LNCaP clone FGC (cell line): ENCODE measurements at regions not wholly inside any gene's neighbourhood (a gene's known extent, or its start where the extent isn't known, plus 50 kb on each side); places are given as distances from the start of the nearest gene placed in this dataset.

Source experiments
- DNase-seq: peaks from one replicate; pipeline ENCODE4 v3.0.0-alpha.2; 2011; ENCODE audit warnings: low read depth
- H3K4me3 ChIP-seq: 2 replicates; pipeline ENCODE4 v1.5.1; 2011; ENCODE audit warnings: mild to moderate bottlenecking, low read depth, low read length, control low read depth
- TF ChIP-seq, protein P1 (sequence below): IDR thresholded peaks from 2 replicates; pipeline ENCODE4 v1.5.1; 2012; ENCODE audit warnings: mild to moderate bottlenecking; ENCODE audit not compliant: control insufficient read depth, insufficient read depth; ENCODE audit errors: extremely low read depth

DNA sequence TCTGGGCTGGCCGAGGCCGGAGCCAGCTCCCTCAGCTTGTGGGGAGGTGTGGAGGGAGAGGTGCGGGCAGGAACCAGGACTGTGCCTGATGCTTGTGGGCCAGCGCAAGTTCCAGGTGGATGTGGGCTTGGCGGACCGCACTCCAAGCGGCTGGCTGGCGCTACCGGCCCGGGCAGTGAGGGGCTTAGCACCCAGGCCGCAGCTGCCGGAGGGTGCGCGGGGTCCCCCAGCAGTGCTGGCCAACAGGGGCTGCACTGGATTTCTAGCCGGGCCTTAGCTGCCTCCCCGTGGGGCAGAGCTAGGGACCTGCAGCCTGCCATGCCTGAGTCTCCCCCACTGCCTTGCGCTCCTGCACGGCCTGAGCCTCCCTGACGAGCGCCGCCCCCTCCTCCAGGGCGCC lies 242.8 kb downstream of the CCSER2 start:
- H3K4me3 ChIP-seq, result no peak overlapping the region
- TF ChIP-seq, protein P1, sequence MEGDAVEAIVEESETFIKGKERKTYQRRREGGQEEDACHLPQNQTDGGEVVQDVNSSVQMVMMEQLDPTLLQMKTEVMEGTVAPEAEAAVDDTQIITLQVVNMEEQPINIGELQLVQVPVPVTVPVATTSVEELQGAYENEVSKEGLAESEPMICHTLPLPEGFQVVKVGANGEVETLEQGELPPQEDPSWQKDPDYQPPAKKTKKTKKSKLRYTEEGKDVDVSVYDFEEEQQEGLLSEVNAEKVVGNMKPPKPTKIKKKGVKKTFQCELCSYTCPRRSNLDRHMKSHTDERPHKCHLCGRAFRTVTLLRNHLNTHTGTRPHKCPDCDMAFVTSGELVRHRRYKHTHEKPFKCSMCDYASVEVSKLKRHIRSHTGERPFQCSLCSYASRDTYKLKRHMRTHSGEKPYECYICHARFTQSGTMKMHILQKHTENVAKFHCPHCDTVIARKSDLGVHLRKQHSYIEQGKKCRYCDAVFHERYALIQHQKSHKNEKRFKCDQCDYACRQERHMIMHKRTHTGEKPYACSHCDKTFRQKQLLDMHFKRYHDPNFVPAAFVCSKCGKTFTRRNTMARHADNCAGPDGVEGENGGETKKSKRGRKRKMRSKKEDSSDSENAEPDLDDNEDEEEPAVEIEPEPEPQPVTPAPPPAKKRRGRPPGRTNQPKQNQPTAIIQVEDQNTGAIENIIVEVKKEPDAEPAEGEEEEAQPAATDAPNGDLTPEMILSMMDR, result no peak
- no peak for DNase-seq

DNA sequence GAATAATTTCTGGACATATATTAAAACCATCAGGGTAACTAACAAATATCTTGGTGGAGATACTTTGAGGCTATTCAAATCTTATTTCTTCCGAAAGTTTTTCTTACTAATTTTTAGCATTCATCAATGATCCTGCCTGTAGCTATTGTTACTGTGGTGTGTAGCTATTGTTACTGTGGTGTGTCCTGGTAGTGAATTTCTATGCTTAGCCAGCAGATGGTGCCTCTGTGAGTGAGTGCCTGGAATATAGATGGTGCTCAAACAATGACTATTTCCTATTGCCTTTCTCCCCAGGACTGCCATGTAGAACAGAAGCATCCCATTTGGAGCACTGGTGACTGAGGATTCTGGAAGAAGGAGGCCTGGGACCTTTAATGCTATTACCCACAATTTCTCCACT lies 245.7 kb downstream of the CCSER2 start:
- TF ChIP-seq, protein P1, result 0 out of 2 replicates have a peak, but pooled peaks have one; percentile 11
- H3K4me3 ChIP-seq, result no peak overlapping the region
- DNase-seq, result no peak

DNA sequence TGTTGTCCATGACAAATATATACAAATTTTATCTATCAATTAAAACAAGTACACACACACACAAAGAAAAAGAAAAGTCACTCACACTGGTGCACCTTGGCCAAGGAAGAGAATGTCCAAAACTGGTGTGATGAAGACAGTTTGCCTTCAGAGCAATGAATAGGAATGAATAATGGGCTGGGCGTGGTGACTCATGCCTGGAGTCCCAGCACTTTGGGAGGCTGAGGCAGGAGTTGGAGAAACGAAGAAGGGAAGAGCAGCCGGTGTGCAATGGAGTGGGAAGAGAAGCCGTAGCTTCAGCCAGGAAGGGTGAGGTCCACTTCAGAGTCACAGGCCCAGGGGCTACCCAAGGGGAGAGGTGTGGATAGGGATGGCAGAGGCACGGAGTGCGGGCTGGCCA lies 253.6 kb downstream of the CCSER2 start:
- no peak for DNase-seq
- TF ChIP-seq, protein P1, result no peak
- no peak overlapping the region for H3K4me3 ChIP-seq

DNA sequence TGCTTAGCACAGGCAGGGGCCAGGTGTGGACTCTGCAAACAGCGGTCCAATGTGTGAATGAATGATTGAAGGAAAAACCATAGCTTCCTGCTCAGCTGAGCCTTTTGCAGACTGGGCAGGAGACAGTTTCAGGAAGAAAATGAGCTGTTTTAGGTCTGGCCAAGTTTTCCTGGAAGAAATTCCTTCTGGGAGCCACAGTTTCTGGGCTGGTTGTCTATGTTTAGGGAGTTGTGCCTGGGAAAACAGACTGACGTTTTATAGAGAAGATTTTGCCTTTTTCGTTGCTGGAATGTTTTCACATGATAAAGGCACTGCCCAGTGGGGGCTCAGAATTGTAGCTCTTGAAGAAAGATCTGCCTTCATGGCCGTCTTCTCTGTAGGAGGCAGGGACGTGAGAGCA lies 255.1 kb downstream of the CCSER2 start:
- no peak for DNase-seq
- H3K4me3 ChIP-seq, result no peak overlapping the region
- TF ChIP-seq, protein P1, result no peak

DNA sequence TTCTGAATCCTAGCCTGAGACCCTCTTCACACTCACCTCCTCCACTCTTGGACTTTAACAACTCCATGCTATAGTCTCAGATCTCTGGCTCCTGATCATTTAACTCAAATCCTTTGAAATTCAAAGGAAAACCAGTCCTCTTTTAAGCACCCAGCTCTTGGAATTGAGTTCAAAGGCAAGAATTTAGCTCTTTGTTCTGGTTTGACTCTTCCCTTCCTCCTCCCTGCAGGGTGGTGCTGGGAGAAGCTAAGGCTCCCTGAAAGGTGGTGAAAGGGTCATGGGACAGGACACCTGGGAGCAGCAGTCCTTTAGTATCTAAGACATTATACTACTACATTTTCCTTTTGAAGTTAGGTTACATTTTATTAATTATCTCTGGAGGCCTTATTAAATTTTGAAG lies 259.4 kb downstream of the CCSER2 start:
- no peak overlapping the region for H3K4me3 ChIP-seq
- no peak for DNase-seq
- TF ChIP-seq, protein P1, result no peak

DNA sequence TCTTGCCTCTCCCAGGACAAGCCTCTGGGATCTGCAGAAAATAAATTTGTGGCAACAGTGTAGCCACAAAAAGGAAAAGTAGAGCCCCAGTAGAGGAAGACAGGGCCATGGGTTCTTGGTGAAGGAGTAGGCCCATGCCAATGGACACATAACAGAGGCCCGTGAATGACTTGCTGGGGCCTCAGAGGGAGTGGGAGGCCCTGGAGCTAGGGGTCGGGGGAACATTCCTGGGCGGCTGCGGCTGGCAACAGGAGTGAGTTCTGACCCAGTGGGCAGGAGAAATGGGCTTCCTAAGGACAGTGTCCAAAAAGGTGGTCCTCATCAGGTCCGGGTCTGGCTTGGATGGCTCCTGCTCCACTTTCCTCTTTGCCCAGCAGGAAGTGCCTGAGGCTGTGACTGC lies 260.0 kb downstream of the CCSER2 start:
- H3K4me3 ChIP-seq, result no peak overlapping the region
- no peak for DNase-seq
- TF ChIP-seq, protein P1, result no peak

DNA sequence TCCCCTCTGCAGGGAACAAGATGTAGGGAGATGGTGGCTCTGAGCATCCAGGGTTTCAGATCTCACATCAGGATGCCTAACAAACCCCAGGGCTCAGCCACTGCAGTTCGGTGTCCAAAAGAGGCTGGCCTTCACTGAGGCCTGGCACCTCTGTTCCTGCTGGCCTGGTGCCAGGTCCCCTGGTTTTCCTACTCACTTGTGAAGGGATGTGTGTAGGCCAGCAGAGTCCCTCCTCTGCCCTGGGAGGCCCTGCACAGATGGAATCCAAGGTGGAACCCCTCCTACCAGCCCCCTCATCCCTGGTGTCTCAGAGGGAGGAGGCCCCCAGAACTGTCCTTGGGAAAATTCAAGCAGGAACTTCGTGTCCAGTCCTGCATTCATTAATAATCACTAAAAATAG lies 260.6 kb downstream of the CCSER2 start:
- TF ChIP-seq, protein P1, result no peak
- H3K4me3 ChIP-seq, result no peak overlapping the region
- DNase-seq, result no peak
